Iris pigment epithelial cell (primary cell): ENCODE measurements at regions not wholly inside any gene's neighbourhood (a gene's known extent, or its start where the extent isn't known, plus 50 kb on each side); places are given as distances from the start of the nearest gene placed in this dataset.
"Not testable (repeated sequence)": the region's sequence is repeated elsewhere in the genome, so short reads cannot be mapped to it uniquely, and the experiment has no call there.

Experiments used
- DNase-seq: peaks from one replicate; pipeline ENCODE4 v3.0.0-alpha.2; 2011; ENCODE audit warnings: low read depth

DNA sequence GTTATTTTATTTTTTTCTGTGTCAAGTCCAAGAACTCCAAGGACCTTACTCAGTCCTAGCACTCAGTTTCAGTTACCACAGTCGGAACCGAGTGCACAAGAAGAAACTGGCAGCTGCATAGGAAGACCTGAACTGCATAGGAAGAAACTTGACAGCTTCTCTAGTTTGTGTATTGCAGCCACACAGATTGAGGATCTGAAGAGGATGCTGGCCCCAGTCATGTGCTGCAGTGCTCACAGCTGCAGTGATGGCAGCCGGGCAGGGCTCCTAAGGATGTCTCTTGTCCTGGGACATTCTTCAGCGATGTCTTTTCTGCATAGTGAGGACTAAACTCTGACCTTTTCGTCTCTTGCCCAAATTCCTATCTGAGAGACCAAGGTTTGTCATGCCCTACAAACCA is 261.2 kb downstream of the STIM2 start:
- no peak for DNase-seq

DNA sequence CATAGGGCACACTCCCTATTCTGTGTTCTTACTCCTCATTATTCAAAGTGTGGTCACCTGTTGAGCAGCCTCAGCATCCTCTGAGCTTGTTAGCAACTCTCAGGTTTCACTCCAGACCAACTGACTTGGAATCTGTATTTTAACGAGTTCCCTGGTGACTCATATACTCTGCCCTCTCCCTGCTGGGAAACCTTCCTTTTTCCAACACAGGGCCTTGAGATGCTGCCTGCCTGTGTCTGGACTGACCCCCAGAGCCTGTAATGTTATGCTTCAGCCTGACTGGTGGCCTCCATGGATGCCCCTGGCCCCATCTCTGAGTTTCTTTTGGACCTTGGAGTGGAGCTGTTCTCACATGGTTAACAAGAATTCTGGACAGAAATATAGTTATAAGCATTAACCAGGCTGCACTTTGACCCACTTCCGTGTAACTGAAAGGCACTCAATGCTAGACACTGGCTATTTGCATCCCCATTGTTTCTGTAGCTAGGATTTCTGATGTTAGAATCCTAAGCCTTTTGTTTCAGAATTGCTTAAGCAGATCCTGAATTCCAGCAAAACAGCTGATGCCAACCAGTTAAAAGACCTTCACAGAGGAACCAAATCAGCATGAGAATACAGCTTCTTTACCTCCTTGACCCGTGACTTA is 262.6 kb downstream of the STIM2 start:
- no peak for DNase-seq

DNA sequence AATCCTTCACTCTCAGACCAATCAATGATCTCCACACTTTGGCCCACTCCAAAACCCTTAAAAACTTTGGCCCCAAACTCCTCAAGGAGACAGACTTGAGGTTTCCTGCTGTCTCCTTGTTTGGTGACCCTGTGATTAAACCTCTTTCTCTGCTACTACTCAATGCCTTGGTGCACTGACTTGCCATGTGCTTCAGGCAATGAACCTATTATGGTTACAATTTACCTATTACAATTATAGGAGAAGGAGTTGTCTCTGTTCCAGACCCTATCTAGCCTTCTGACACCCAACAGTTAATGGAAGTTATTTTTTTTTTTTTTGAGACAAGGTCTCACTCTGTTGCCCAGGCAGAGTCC is 263.1 kb downstream of the STIM2 start:
- DNase-seq: no peak

DNA sequence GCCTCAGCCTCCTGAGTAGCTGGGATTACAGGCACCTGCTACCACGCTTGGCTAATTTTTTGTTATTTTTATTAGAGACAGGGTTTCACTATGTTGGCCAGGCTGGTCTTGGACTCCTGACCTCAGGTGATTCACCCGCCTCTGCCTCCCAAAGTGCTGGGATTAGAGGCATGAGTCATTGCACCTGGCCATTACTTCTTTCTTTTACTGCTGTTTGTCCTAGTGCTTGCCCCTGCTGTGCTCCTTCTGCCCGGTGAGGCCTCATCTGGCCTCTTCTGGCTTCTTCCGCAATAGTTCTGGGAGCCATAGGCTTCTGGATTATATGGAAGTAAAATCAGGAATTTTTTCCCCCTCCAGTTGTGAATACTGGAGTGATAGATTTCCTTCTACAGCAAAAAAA is 266.3 kb downstream of the STIM2 start:
- not testable (repeated sequence) for DNase-seq

DNA sequence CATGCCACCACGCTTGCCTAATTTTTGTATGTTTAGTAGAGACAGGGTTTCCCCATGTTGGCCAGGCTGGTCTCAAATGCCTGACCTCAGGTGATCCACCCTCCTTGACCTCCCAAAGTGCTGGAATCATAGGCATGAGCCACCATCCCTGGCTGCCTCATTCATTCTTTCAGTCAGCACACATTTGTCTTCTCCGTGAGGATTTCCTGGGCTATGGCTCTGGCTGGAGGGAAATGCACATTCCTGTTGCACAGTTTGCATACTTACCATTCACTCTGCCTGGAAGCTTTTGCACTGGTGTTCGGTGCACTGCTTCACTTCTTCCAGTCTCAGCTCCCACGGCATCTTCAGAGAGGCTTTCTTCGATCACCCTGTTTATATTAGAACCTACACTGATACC is 267.8 kb downstream of the STIM2 start:
- DNase-seq: no peak

DNA sequence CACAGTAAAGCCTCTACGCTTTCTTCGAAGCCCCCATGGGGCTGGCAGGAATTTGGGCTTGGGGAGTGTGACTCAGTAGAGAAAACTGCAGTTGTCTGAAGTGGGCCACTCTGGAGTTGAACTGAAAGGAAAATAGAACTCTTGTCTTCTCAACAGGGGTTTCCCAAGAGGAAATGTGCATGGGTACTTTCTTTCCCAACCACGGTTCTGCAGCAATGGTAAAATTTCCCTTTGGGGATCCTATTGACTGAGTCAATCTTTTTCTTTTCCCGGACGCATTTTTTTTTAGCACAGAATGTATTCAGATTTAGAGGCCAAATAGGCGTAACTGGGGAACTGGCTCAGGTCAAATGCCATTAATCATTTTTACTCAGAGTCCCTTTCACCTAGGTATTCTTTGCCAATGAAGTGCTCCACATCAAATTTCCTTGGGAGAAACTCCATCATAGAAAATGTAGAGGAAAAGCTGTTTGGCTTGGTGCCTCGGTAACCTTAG is 269.3 kb downstream of the STIM2 start:
- DNase-seq: peak; percentile 3

DNA sequence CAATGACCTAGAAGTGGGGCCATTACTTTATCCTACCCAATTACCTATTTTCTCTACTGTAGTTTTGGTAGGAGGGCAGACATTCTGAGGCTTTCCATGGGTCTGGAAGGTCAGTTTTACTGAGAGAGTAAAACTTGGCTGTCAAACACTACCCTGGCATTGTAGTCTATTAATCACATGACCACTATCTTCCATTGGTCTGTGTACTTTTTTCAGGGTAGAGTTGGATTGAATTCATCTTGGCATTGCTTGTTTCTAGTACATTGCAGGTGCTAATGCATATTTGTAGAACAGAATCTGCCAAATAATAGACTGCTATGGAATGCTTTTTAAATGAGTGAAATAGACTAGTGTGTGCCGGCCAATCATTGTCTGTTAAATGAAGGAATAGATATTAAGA is 271.9 kb downstream of the STIM2 start:
- no peak for DNase-seq

DNA sequence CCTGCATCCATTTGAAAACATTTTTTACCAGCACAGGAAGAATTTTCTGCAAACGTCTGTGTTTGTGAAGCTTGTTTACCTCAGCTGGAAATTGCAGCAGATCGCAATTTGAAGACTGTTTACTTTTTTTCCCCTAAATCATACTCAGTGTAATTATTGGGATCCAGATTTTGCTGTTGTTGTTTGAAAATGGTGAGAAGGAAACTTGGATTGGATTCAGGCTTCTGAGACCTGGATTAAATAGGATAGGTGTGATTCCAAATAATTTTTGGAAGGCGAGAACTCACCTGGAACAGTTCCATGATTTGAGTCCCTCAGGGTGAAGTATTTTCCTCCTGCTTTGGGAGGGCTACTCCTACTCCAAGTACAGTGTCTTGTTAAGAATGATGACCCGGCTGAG is 279.8 kb downstream of the STIM2 start:
- DNase-seq: no peak

DNA sequence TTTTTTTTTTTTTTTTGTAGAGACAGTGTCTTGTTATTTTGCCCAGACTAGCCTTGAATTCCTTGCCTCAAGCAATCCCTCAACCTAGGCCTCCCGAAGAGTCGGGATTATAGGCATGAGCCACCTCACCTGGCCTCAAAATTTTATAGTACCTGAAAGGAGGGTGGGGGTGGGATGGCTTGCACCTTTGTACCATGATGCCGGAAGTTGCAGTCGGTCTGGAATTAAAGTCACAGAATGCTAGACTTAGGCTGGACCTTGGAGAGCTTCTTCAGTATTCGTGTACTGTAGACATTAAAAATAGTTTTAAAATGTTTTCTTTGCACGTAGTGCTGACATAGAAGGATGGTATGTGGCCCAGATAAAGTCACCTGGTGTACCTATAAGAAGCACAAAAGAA is 280.9 kb downstream of the STIM2 start:
- DNase-seq: no peak

DNA sequence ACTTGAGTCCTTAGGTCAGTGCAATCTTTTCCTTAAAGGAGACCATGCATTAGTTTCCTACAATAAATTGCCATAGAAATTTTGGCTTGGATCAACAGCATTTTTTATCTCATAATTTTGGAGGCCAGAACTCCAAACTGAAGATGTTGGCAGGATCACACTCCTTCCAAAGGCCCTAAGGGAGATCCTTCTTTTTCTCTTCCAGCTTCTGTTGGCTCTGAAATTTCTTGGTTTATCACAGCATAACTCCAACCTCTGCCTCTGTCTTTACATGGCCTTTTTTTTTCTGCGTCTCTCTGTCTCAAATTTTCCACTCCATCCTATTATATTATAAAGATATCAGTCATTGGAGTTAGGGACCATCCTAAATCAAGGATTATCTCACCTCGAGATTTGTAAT is 282.2 kb downstream of the STIM2 start:
- no peak for DNase-seq

DNA sequence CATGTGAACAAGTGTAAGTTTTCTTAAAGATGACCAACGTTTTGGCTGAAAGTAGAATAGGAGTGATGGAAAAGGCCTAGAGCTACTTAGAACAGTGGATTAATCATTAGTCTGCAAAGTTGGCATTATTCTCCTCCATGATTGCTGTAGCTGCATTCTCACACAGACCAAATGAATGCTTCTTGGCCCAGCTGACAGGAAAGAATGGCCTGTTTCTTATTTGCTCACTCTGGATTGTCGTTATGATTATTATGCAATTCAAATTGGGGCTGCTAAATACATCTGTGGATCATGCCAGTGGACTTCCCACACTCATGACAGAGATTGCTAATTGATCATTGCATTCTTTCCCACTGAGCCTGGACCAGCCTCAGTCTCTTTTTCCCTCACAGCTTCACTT is 285.0 kb downstream of the STIM2 start:
- DNase-seq: no peak

DNA sequence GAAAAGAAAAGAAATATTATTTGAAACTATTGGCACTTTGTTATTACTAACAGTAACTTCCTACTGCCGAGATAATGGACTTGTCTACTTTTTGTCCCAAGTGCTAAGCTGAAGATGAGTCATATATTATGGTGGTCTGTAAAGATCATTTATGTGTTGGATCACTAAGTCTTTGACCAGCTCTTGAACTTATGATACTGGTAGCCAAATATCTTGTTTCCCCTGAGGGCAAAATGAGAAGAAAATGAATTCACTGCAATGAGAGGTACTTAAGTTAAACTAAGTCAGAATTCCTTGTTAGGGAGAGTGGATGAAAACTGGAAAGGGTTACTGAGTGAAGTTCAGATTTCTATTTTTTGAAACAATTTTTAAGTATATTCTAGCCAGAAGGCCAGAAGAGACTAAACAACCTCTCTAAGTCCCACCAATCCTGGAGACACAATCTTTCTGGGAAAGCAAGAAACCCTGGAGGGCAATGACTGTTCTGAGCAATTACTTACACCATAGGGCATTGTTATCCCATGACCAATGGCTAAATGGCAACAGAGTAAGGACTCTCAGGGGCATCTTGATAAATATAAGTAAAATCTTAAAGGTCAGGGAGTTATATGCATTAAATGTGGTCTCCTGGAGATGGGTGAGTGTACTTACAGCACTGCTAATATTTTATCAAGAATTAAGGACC is 287.7 kb downstream of the STIM2 start:
- DNase-seq: no peak

DNA sequence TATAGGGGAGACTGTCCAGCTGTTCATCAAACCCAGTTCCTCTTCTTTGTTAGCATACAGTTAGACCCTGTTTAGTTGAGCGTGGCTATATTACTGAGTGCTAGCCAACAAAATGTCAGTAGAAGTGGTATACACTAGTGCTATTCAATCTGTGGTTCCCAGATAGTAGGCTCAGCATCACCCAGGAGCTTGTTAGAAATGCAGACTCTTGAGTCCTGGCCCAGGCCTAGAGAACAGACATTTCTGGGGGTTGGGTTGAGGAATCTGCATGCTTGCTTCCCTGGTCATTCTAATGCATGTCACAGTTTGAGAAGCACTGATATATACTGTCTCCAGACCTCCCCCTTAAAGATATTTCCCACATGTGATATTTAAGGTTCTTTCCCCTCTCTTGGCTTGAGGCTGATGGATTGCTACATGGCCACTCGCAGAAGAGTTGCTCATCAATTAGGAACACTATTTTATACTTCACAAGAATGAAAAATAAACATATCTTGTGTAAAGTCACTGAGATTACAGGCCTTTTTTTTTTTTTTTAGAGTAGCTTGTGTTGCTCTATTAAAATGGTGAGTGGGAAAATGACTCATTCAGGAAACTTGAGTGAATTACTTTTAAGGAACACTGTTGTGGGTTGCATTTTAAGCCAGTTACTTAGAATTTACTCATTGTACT is 289.0 kb downstream of the STIM2 start:
- DNase-seq: peak; percentile 12

DNA sequence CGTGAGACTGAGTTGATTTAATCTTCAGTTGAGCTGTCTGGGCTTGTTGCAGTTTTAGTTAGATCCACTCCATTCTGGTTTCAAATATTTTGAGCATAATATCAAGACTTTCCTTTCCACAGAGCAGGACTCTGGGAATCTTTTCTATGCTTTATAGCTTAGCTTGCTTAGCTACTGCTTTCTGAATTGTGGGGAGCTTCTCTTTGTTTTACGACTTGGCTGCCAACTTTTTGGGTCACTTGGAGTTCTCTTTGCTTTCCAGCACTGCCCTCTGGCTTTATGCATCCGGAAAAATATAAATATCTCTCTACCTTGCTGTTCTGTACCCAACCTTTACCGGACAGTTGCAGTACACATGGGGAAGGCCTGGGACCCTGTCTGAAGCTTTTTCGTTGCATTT is 292.1 kb downstream of the STIM2 start:
- no peak for DNase-seq

DNA sequence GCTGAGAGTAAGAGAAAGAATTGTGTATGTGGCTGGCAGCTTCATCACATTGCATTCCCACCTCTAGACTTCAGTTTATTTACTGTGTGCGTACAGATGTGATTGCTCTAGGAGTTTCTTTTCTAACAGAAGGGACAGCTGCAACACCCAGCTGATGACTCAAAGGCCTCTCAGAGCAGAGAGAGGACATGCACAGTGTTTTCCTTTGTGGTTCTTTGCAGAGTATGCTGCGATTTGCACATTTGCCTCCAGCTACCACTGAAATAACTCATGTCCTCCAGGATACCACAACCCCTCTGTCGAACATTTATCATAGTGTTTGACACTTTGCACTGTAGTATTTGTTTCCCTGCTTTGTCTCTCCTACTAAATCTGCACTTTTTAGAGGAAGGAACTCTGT is 294.1 kb downstream of the STIM2 start:
- DNase-seq: peak; percentile 28

DNA sequence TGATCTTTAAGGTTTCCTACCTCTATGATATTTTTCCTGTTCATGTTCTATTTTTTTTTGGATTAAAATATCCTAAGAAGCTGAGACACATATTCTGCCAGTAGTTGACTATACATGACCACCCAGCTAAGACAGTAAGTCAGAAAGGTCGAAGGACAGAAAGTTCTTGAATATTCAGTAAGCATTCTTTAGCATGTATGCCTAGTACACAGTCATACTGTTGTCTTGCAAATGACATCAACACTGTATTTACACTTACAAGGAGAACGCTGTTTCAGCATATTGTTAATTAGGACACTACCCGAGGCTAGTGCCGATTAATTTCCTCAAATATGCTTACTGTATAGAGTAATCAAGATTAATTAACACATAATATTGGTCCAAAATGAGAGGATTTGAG is 300.6 kb downstream of the STIM2 start:
- no peak for DNase-seq

DNA sequence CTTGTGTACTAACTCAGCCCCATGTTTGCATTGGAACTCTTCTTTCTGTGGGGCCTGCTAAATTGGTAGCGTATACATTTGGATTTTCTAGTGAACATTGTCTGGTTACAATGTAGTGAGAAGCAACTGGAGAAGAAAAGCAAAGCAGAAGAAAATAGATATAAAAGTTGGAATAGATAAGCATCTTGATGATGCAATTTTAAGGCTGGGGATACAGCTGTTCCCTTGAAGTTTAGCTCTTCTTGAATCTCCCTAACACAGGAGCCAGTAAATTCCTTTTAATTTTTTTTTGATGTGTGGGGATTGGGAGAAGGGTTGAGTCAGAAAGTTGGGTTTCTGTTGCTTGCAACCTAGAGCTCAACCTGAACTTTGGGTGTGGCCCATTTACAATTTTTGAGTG is 308.1 kb downstream of the STIM2 start:
- DNase-seq: no peak

DNA sequence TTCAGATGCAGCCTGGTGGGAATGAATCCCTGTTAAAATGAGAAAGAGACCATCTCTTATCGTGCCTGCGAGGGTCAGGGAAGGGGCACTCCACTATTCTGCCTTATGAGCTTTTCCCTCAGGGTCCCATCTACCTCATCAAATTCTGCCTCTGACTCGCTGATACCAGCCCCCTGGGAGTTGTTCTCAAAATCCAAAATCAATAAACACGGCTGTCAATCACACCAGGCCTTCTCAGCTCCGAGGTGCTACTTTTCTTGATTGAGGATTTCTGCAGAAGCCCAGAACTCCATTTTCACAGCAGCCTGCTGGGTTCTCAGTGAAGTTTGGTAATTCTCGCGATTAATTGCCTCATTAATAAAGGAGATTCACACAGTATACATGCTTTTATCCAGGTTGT is 312.6 kb downstream of the STIM2 start:
- DNase-seq: no peak

DNA sequence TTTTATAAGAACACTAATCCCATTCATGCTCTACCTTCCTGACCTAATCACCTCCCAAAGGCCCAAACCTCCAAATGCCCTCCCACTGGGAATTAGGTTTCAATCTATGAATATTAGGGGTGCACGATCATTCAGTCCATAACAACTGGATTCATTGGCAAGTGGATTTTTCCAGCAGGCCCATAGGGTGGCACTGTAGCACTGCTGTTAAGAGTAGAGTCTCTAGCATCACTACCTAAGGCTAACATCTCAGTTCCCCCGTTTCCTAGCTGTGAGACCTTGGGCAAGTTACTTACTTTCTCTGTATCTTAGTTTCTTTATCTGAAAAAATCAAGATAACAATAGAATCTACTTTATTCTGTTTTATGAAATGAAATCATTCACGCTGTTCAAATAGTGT is 315.8 kb downstream of the STIM2 start:
- DNase-seq: peak; percentile 3

DNA sequence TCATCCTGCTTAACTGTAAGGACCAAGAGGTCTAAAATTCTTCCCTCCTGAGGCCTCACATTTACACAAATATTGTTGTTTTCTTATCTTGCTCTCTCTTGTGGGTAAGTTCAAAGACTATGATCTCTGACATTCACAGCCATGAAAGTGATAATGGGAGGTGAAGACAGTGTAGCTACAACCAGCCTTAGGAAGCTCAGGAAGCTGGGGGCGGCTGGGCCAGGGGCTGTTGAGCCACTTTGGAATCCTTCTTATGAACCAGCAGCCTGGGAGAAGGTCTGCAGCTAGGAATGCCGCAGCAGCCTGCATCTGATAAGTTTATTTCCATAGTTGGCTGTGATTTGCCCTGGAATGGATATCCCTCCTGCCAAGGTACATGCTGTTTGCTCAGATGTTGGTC is 316.2 kb downstream of the STIM2 start:
- DNase-seq: no peak

DNA sequence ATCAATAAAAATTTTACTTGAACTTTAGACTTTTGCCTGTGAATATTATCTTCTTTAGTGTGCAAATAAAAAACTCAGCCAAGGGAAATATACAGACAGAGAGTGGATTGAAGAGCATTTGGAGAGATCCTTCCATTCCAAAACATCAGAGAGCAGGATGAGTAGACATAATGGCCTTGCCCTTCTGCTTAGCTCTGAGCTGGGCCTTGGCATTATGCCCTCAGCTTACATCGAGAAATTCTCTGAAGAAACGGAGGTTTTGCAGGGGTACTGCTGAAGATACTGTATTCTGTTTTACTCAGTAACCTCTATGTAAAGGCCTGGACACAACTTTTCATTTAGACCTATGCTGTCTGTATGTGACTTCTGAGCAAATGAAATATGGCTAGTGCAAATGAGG is 317.4 kb downstream of the STIM2 start:
- DNase-seq: no peak

DNA sequence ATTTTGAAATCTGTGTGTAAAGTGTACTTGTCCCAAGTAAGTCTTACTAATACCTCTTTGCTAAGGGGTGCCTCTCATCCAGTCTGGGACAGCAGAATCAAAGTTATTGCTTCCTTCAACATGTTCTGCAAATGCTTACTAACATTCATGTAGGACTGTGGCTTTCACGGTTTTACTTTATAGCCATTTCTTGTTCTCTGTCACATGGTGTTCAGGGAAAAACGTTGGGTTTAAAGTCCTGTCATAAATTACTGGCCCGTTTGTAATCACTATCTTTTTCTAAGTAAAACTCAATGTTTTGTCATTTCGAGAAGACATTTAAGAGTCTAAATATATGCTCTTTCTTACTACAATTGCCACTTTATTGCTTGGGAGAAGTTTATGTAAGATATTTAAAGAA is 321.1 kb downstream of the STIM2 start:
- DNase-seq: no peak

DNA sequence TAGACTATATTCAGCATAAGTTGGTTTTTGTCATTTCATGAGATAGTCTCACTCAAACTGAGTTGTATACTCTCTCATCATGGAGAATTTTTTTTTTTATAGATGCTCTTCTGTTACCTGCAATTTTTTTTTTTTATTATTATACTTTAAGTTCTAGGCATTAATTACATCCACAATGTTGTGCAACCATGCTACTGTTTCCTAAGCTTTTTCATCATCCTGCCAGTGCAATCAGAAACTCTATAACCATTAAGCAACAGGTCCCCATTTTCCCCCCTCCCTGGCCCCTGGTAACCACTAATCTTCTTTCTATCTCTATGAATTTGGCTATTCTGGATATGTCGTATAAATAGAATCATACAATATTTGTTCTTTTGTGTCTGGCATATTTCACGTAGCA is 321.6 kb downstream of the STIM2 start:
- DNase-seq: no peak
